ENCODE measurements at regions not wholly inside any gene's neighbourhood (a gene's known extent, or its start where the extent isn't known, plus 50 kb on each side); places are given as distances from the start of the nearest gene placed in this dataset.
"Not testable (repeated sequence)": the region's sequence is repeated elsewhere in the genome, so short reads cannot be mapped to it uniquely, and the experiment has no call there.

DNA sequence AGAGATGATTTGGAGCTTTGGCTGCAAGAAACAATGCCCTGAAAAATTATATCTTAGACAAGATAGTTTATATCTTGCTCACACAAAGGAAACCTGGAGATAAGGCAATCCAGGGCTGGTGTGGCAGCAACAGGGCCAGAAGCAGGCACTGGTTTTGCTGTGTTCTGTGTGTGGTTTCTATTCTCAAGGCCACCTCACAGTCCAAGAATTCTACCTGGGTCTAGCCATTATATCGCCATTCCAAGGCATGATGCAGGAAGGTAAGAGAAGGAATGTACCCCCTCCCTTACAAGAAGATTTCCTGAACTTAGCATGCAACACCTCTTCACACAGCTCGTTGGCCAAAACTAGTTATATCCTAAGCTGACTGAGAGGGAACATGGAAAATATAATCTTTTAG, 74.5 kb upstream of the MEGF10 start:
- no peak for TF ChIP-seq CTCF (IDR thresholded peaks at IDR 0.05)
- Histone ChIP-seq H3K36me3 (no peaks in the 10 kb centered on the region), H3K9ac (ENCODE audit: low read depth in 2 of 2, low read length in 2 of 2) (no peak overlapping the region), H3K9me3 (no peaks in the 10 kb centered on the region), H3K4me1 (no peaks in the 10 kb centered on the region), H3K27me3 (no peaks in the 10 kb centered on the region), H3K27ac (no peak overlapping the region), H3K4me3 (no peak overlapping the region)
- DNase-seq: no peak
- intact Hi-C loops (cut with DNase I): no loop called here

GRCh38 chr5:127216898-127217675, 73.5 kb upstream of the MEGF10 start:
- Histone ChIP-seq H3K27ac (no peak overlapping the region), H3K9me3 (no peaks in the 10 kb centered on the region), H3K27me3 (no peaks in the 10 kb centered on the region), H3K4me1 (no peaks in the 10 kb centered on the region), H3K4me3 (no peak overlapping the region), H3K9ac (ENCODE audit: low read depth in 2 of 2, low read length in 2 of 2) (no peak overlapping the region), H3K36me3 (no peaks in the 10 kb centered on the region)
- TF ChIP-seq CTCF (IDR thresholded peaks at IDR 0.05): no peak
- intact Hi-C loops (cut with DNase I): no loop called here
- no peak for DNase-seq

GRCh38 chr5:127221936-127222335, 68.7 kb upstream of the MEGF10 start:
- H3K36me3 ChIP-seq; intact Hi-C loops (cut with DNase I); H3K4me3 ChIP-seq; H3K27ac ChIP-seq; H3K27me3 ChIP-seq; H3K9me3 ChIP-seq; DNase-seq; H3K9ac ChIP-seq (ENCODE audit: low read depth in 2 of 2, low read length in 2 of 2); H3K4me1 ChIP-seq: not testable (repeated sequence)

DNA sequence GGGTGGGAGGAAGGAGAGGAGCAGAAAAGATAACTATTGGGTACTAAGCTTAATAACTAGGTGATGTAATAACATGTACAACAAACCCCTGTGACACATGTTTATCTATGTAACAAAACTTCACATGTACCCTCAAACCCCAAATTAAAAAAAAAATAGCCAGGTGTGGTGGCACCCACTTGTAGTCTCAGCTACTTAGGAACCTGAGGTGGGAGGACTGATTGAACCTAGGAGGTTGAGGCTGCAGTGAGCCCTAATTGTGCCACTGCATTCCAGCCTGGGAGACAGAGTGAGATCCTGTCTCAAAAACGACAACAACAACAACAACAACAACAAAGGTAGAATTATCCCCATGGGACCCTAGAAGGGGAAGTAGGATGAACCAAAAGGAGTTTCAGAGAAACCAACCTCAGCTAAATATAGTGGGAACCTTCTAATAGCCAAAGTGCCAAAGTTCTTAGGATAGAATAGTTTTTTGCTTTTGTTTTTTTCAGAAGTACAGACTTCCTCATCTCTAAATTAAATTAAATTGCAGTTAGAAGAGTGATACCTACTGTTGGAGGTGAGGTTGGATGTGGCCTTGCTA, 67.9 kb upstream of the MEGF10 start:
- intact Hi-C loops (cut with DNase I); H3K9ac ChIP-seq (ENCODE audit: low read depth in 2 of 2, low read length in 2 of 2); H3K27me3 ChIP-seq; H3K9me3 ChIP-seq; H3K4me1 ChIP-seq; H3K4me3 ChIP-seq; H3K36me3 ChIP-seq; DNase-seq; H3K27ac ChIP-seq: not testable (repeated sequence)

DNA sequence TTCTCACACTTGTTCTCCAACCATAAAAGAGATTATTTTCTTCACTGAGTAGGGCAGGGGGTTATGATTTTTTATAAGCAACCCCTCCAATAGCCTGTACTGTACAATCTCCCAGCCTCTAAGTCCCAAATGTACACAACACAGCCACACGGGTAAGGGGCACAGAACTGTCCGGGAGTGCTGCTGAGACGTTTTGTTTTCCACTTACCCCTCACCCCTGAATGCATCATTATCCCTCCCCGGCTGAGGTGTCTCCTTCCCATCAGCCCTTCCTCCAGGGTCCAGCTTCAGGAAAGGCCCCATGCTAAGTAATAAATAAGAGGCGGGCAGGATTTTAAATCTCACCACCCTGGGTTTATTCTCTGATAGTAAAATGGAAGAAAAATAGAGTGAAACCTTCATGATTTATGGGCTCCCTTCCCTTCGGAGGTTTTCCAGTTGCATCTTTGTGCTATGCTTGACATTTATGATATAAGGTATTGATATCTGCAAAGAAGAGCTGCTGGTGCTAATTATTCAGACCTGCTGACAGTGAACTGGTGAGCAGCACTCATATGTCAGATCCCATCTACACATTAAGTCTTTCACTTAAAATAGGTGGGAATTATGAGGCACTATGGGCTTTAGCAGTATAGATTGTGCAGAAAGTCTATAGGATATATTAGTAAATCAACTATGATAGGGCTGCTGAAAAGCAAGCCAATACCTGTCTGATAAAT, 67.2 kb upstream of the MEGF10 start:
- Histone ChIP-seq H3K9ac (ENCODE audit: low read depth in 2 of 2, low read length in 2 of 2) (no peak overlapping the region), H3K27me3 (no peaks in the 10 kb centered on the region), H3K27ac (no peak overlapping the region), H3K36me3 (no peaks in the 10 kb centered on the region), H3K4me3 (no peak overlapping the region), H3K9me3 (no peaks in the 10 kb centered on the region), H3K4me1 (no peaks in the 10 kb centered on the region)
- intact Hi-C loops (cut with DNase I): no loop called here
- DNase-seq: no peak
- TF ChIP-seq CTCF (IDR thresholded peaks at IDR 0.05): no peak

DNA sequence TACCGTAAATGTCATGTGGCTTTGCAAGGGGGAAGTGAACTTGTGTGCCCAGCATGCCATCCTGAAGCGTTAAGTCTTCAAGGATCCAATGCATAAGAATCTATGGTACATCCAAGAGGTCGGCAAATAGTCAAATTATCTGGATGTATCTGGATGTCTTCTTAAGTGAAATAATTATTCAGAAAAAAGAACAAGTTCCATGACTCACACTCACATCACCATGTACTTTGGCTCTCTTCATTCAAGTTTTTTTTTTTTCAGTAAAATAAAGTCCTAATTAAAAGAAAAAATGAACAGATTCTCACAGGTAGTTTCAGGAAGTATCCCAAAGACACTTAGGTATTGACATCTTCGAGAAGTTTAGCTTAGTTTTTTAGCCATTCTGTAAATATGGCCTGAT, 62.7 kb upstream of the MEGF10 start:
- Histone ChIP-seq H3K36me3 (no peaks in the 10 kb centered on the region), H3K9ac (ENCODE audit: low read depth in 2 of 2, low read length in 2 of 2) (no peak overlapping the region), H3K4me3 (no peak overlapping the region), H3K27me3 (no peaks in the 10 kb centered on the region), H3K9me3 (no peaks in the 10 kb centered on the region), H3K27ac (no peak overlapping the region), H3K4me1 (no peaks in the 10 kb centered on the region)
- intact Hi-C loops (cut with DNase I): no loop called here
- DNase-seq: no peak
- TF ChIP-seq CTCF (IDR thresholded peaks at IDR 0.05): no peak
